OCI-LY1 (cell line): ENCODE measurements at regions not wholly inside any gene's neighbourhood (a gene's known extent, or its start where the extent isn't known, plus 50 kb on each side); places are given as distances from the start of the nearest gene placed in this dataset.

ENCODE experiments used
- EZH2 ChIP-seq: fragments of 200-600 bp; sonication (generic), shearing (Covaris generic); IDR thresholded peaks from 2 replicates; pipeline ENCODE4 v1.8.0; 2017; ENCODE audit warnings: borderline replicate concordance, mixed run types, mild to moderate bottlenecking, antibody characterized with exemption, low read length, moderate library complexity, mixed read lengths
- TF ChIP-seq, protein P1 (sequence below): fragments of 200-600 bp; sonication (generic), shearing (Covaris generic); IDR thresholded peaks from 2 replicates; pipeline ENCODE4 v1.5.1; 2017; ENCODE audit warnings: mild to moderate bottlenecking, antibody characterized with exemption, low read length, moderate library complexity, mixed read lengths

DNA sequence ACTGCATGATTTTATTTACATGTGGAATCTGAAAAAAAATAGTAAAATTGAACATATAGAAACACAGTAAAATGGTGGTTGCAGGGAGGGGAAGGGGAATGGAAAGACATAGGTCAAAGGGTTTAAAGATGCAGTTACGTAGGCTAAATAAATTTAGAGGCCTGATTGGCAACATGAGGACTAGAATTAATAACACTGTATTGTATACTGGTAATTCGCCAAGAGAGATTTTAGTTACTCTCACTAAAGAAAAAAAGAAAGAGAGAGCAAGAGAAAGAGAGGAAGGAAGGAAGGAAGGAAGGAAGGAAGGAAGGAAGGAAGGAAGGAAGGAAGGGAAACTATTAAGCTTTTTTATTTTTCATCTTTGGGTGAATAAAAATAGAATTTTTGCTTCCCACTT, 488.1 kb downstream of the PCDH10 start:
- TF ChIP-seq, protein P1, sequence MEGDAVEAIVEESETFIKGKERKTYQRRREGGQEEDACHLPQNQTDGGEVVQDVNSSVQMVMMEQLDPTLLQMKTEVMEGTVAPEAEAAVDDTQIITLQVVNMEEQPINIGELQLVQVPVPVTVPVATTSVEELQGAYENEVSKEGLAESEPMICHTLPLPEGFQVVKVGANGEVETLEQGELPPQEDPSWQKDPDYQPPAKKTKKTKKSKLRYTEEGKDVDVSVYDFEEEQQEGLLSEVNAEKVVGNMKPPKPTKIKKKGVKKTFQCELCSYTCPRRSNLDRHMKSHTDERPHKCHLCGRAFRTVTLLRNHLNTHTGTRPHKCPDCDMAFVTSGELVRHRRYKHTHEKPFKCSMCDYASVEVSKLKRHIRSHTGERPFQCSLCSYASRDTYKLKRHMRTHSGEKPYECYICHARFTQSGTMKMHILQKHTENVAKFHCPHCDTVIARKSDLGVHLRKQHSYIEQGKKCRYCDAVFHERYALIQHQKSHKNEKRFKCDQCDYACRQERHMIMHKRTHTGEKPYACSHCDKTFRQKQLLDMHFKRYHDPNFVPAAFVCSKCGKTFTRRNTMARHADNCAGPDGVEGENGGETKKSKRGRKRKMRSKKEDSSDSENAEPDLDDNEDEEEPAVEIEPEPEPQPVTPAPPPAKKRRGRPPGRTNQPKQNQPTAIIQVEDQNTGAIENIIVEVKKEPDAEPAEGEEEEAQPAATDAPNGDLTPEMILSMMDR: no peak
- no peak for TF ChIP-seq EZH2
